NCI-H2196 (cell line): ENCODE measurements at regions not wholly inside any gene's neighbourhood (a gene's known extent, or its start where the extent isn't known, plus 50 kb on each side); places are given as distances from the start of the nearest gene placed in this dataset.

Source experiments
- DNase-seq: peaks from one replicate; lab custom pipeline; 2025; ENCODE audit not compliant: unreplicated experiment; lab: John Stamatoyannopoulos, UW

GRCh38 chr21:21605521-21605920 is 607.3 kb downstream of the NCAM2 start:
- DNase-seq: no peak

GRCh38 chr21:21606041-21606440 is 607.8 kb downstream of the NCAM2 start:
- no peak for DNase-seq

GRCh38 chr21:21612466-21612865 is 614.3 kb downstream of the NCAM2 start:
- no peak for DNase-seq

GRCh38 chr21:21614966-21615365 is 616.8 kb downstream of the NCAM2 start:
- DNase-seq: no peak

GRCh38 chr21:21622460-21623234 is 624.4 kb downstream of the NCAM2 start:
- no peak for DNase-seq

- no peak for DNase-seq
Measured at GRCh38 chr21:21624674-21625073, 626.5 kb downstream of the NCAM2 start.

- no peak for DNase-seq
Measured at GRCh38 chr21:21631961-21632360, 633.8 kb downstream of the NCAM2 start.

GRCh38 chr21:21632926-21633325 is 634.7 kb downstream of the NCAM2 start:
- DNase-seq: no peak

- DNase-seq: no peak
Measured at GRCh38 chr21:21661741-21662140, 663.5 kb downstream of the NCAM2 start.

GRCh38 chr21:21662776-21663175 is 664.6 kb downstream of the NCAM2 start:
- no peak for DNase-seq

GRCh38 chr21:21664871-21665270 is 666.7 kb downstream of the NCAM2 start:
- no peak for DNase-seq

GRCh38 chr21:21666689-21667088 is 668.5 kb downstream of the NCAM2 start:
- no peak for DNase-seq

GRCh38 chr21:21668198-21668597 is 670.0 kb downstream of the NCAM2 start:
- no peak for DNase-seq

- no peak for DNase-seq
Measured at GRCh38 chr21:21673959-21674358, 675.8 kb downstream of the NCAM2 start.

- DNase-seq: no peak
Measured at GRCh38 chr21:21675601-21676000, 677.4 kb downstream of the NCAM2 start.

- no peak for DNase-seq
Measured at GRCh38 chr21:21682172-21682571, 684.0 kb downstream of the NCAM2 start.

GRCh38 chr21:21688889-21689288 is 690.7 kb downstream of the NCAM2 start:
- DNase-seq: no peak

- no peak for DNase-seq
Measured at GRCh38 chr21:21690068-21690665, 692.0 kb downstream of the NCAM2 start.

GRCh38 chr21:21712748-21713520 is 714.7 kb downstream of the NCAM2 start:
- no peak for DNase-seq

GRCh38 chr21:21713651-21714180 is 715.5 kb downstream of the NCAM2 start:
- DNase-seq: no peak

- no peak for DNase-seq
Measured at GRCh38 chr21:21714426-21714825, 716.2 kb downstream of the NCAM2 start.
